Adrenal gland (tissue), 5 donors: ENCODE measurements at regions not wholly inside any gene's neighbourhood (a gene's known extent, or its start where the extent isn't known, plus 50 kb on each side); places are given as distances from the start of the nearest gene placed in this dataset.

ENCODE experiments used
- POLR2A ChIP-seq, 2 donors: fragments of 450-650 bp; IDR thresholded peaks; one replicate each; pipeline ENCODE4 v1.6.1; 2017; ENCODE audit warnings: antibody characterized with exemption in 2 of 2, mild to moderate bottlenecking in 2 of 2, moderate library complexity in 1 of 2
- TF ChIP-seq, protein P1 (sequence below), 6 experiments: fragments of 450-650 bp in 4 of 6; fragments of 200-600 bp in 2 of 6; sonication (generic) in 1 of 6; IDR thresholded peaks; 1 replicate in 5 of 6; 2 replicates in 1 of 6; pipeline versions ENCODE4 v1.5.1 to v1.8.0; 2016 to 2021; ENCODE audit warnings: antibody characterized with exemption in 6 of 6, mild to moderate bottlenecking in 2 of 6, moderate library complexity in 1 of 6
- donor health status: DM: no; HTN: no; CAD: no.

GRCh38 chr7:71077743-71078476, 54.0 kb upstream of the GALNT17 start:
- TF ChIP-seq POLR2A (IDR thresholded peaks at IDR 0.05): no peak
- TF ChIP-seq, protein P1, sequence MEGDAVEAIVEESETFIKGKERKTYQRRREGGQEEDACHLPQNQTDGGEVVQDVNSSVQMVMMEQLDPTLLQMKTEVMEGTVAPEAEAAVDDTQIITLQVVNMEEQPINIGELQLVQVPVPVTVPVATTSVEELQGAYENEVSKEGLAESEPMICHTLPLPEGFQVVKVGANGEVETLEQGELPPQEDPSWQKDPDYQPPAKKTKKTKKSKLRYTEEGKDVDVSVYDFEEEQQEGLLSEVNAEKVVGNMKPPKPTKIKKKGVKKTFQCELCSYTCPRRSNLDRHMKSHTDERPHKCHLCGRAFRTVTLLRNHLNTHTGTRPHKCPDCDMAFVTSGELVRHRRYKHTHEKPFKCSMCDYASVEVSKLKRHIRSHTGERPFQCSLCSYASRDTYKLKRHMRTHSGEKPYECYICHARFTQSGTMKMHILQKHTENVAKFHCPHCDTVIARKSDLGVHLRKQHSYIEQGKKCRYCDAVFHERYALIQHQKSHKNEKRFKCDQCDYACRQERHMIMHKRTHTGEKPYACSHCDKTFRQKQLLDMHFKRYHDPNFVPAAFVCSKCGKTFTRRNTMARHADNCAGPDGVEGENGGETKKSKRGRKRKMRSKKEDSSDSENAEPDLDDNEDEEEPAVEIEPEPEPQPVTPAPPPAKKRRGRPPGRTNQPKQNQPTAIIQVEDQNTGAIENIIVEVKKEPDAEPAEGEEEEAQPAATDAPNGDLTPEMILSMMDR (IDR thresholded peaks at IDR 0.05): no peak
